ENCODE measurements at regions not wholly inside any gene's neighbourhood (a gene's known extent, or its start where the extent isn't known, plus 50 kb on each side); places are given as distances from the start of the nearest gene placed in this dataset.
"Not testable (repeated sequence)": the region's sequence is repeated elsewhere in the genome, so short reads cannot be mapped to it uniquely, and the experiment has no call there.

- no peak for DNase-seq
- intact Hi-C loops (cut with DNase I) = no loop called here
- ATAC-seq = no peak
Measured at GRCh38 chr4:66805582-66805981, 739.7 kb downstream of the CENPC start.

DNA sequence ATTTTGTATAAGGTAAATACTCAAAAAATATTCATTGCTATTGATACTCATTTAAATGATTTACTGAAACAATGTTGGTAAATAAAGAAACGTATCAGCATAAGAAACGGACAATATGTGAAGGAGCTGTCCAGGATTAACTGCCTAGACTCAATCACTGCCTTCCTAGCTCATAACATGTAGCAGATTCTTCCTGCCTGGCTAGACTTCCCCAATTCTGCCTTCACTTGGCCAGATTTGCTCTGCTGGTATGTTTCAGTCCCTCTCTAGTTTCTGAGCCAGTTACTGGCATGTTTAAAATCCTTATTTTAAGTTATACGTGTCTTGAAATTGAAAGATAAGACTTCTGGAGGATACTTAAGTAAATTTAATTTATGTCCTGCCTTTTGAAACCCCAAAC is 740.3 kb downstream of the CENPC start:
- DNase-seq = no peak
- no peak for ATAC-seq
- intact Hi-C loops (cut with DNase I) = no loop called here

DNA sequence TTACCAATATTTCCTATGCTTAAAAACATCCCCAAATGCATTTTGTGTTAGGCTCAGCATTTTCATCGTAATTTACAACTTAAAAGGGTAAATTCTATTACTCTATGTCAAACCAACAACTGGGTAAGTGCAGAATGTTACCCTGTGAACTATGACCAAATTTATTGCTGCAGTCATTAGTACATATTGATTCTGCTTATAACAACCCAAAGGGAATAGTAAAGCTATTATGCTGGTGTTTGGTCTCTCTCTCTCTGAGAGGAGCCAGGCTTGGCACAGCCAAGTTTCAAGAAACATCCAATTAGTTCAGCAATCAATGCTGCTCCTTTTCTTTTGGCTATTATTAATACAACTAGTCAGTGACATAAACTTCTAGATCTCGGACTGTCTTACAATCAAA is 747.7 kb downstream of the CENPC start:
- DNase-seq (no peak), ATAC-seq (no peak)
- intact Hi-C loops (cut with DNase I) = no loop called here

- intact Hi-C loops (cut with DNase I) = no loop called here
- no peak for ATAC-seq
- no peak for DNase-seq
Measured at GRCh38 chr4:66795724-66796123, 749.6 kb downstream of the CENPC start.

GRCh38 chr4:66794390-66795034 is 750.8 kb downstream of the CENPC start:
- intact Hi-C loops (cut with DNase I) = no loop called here
- no peak for ATAC-seq
- no peak for DNase-seq

GRCh38 chr4:66791686-66792085 is 753.6 kb downstream of the CENPC start:
- no peak for ATAC-seq
- DNase-seq = no peak
- intact Hi-C loops (cut with DNase I) = no loop called here

- no peak for DNase-seq
- no peak for ATAC-seq
- intact Hi-C loops (cut with DNase I) = no loop called here
Measured at GRCh38 chr4:66785479-66785878, 759.8 kb downstream of the CENPC start.

DNA sequence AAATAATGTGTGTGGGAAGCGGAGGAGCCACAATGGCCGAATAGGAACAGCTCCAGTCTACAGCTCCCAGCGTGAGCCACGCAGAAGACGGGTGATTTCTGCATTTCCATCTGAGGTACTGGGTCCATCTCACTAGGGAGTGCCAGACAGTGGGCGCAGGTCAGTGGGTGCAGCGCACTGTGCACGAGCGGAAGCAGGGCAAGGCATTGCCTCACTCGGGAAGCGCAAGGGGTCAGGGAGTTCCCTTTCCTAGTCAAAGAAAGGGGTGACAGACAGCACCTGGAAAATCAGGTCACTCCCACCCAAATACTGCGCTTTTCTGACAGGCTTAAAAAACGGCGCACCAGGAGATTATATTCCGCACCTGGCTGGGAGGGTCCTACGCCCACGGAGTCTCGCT is 762.6 kb downstream of the CENPC start:
- DNase-seq; intact Hi-C loops (cut with DNase I); ATAC-seq: not testable (repeated sequence)

- intact Hi-C loops (cut with DNase I) = no loop called here
- DNase-seq (no peak), ATAC-seq (no peak)
Measured at GRCh38 chr4:66777097-66777496, 768.2 kb downstream of the CENPC start.

DNA sequence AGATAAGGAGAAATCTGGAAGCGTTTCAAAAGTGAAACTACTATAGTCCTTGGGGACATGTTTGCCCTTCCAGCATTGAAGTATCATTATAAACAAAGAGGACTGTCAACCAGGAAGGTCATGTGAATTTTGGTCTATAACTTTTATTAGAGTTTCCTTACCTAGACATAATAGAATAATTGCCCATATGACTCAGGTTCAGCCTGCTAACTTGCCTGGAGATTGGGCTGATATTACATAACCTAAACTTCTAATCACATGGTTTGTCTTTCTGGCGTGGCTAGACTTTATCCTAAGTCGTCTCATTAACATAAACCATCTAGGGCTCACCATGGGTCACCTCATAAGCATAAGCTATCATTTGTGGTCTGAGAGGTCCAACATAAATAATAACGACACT is 775.9 kb downstream of the CENPC start:
- intact Hi-C loops (cut with DNase I) = no loop called here
- ATAC-seq = no peak
- no peak for DNase-seq

GRCh38 chr4:66767442-66767841 is 777.9 kb downstream of the CENPC start:
- ATAC-seq (no peak), DNase-seq (no peak)
- intact Hi-C loops (cut with DNase I) = no loop called here

- intact Hi-C loops (cut with DNase I) = no loop called here
- DNase-seq (no peak), ATAC-seq (no peak)
Measured at GRCh38 chr4:66766557-66766956, 778.7 kb downstream of the CENPC start.

GRCh38 chr4:66750273-66750672 is 795.0 kb downstream of the CENPC start:
- DNase-seq (no peak), ATAC-seq (no peak)
- intact Hi-C loops (cut with DNase I) = no loop called here

DNA sequence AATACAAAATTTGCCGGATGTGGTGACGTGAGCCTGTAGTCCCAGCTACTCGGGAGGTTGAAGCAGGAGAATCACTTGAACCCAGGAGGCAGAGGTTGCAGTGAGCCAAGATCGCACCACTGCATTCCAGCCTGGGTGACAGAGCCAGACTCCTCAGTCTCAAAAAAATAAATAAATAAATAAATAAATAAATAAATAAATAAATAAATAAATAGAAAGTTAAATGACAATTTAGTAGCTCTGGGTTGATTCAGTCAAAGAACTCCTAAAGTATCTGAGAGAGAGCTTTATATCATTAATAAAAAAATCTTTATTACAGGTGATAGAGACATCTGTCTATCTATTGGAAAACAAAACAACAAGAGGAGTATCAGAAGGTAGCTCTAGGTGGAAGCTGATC is 798.4 kb downstream of the CENPC start:
- intact Hi-C loops (cut with DNase I); DNase-seq; ATAC-seq: not testable (repeated sequence)

GRCh38 chr4:66741081-66741480 is 804.2 kb downstream of the CENPC start:
- no peak for DNase-seq
- no peak for ATAC-seq
- intact Hi-C loops (cut with DNase I) = no loop called here

- DNase-seq (no peak), ATAC-seq (no peak)
- intact Hi-C loops (cut with DNase I) = no loop called here
Measured at GRCh38 chr4:66736606-66737005, 808.7 kb downstream of the CENPC start.

DNA sequence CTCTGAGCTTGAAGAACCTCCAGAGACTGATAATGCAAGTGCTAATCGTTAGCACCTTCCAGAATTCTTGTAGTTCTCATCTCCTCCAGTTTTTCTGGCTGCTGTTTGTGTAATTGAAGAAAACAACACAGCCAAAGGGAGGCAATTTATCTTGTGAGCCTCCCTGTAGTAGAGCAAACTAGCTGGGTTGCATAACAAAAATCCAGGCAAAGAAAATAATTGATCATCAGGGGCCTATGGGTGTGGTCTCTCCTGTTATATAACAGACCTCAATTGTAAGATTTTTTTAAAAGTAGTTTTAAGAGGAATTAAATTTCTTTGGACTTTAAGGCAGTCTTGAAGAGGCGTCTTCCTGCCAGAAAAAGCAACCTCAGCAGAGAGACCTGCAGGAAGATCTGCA is 817.0 kb downstream of the CENPC start:
- DNase-seq = no peak
- no peak for ATAC-seq
- intact Hi-C loops (cut with DNase I) = no loop called here

DNA sequence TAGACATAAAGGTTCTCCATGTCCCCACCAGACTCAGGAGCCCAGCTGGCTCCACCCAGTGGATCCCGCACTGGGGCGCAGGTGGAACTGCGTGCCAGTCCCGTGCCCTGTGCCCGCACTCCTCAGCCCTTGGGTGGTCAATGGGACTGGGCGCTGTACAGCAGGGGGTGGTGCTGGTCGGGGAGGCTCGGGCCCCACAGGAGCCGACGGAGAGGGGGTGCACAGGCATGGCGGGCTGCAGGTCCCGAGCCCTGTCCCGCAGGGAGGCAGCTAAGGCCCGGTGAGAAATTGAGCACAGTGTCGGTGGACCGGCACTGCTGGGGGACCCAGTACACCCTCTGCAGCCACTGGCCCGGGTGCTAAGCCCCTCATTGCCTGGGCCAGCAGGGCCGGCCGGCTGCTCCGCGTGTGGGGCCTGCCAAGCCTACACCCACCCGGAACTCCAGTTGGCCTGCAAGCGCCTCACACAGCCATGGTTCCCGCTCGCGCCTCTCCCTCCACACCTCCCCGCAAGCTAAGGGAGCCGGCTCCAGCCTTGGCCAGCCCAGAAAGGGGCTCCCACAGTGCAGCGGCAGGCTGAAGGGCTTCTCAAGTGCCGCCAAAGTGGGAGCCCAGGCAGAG is 832.9 kb downstream of the CENPC start:
- DNase-seq; ATAC-seq; intact Hi-C loops (cut with DNase I): not testable (repeated sequence)

DNA sequence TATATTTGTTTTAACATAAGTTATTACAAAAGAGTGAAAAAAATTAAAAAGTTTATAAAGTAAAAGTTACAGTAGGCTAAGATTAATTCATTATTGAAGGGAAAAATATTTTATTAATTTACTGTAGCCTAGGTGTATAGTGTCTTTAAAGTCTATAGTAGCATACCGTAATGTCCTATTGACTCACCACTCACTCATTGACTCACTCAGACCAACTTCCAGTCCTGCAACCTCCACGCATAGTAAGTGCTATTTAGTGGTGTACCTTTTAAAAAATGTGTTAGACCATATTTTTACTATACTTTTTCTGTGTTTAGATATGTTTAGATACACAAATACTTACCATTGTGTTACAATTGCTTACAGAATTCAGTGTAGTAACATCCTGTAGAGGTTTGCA is 841.1 kb downstream of the CENPC start:
- no peak for DNase-seq
- intact Hi-C loops (cut with DNase I) = no loop called here
- ATAC-seq = no peak

GRCh38 chr4:66694739-66695138 is 850.6 kb downstream of the CENPC start:
- intact Hi-C loops (cut with DNase I) = no loop called here
- no peak for ATAC-seq
- no peak for DNase-seq

GRCh38 chr4:66693694-66694093 is 851.6 kb downstream of the CENPC start:
- intact Hi-C loops (cut with DNase I) = no loop called here
- ATAC-seq = no peak
- DNase-seq = no peak

Data from left cardiac atrium (tissue), 4 donors.